Fibroblast of lung (primary cell): ENCODE measurements at regions not wholly inside any gene's neighbourhood (a gene's known extent, or its start where the extent isn't known, plus 50 kb on each side); places are given as distances from the start of the nearest gene placed in this dataset.

ENCODE experiments used
- EZH2 ChIP-seq: IDR thresholded peaks from 2 replicates; pipeline ENCODE4 v1.5.1; 2012; ENCODE audit warnings: low read length, control low read depth, mild to moderate bottlenecking; ENCODE audit errors: missing control alignments
- TF ChIP-seq, protein P1 (sequence below), 2 donors: IDR thresholded peaks in 1 of 2; conservative IDR thresholded peaks in 1 of 2; 1 replicate in 1 of 2; 2 replicates in 1 of 2; pipeline ENCODE4 v1.5.1; 2011 to 2012; ENCODE audit warnings: low read length in 2 of 2, control low read depth in 1 of 2, inconsistent platforms in 1 of 2, low read depth in 1 of 2, mild to moderate bottlenecking in 1 of 2

DNA sequence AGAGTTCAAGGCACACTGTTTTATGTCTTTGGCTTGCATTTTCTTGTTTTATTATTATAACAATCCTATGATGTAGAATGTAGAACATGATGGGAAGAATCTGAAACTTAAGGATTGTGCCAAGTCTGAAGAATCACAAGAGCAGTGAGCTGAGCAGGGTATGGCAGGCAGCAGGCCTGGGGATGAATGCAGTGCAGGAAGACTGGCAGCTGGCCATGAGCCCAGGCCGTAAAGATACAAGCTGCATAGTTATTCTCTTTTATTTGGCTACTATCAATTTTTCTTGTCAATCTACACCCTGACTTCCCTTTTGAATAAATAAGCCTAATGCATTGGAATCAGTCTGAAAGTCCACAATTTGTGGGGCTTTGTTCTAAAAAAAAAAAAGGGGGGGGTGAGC is 89.6 kb upstream of the ARPP21 start:
- TF ChIP-seq, protein P1, sequence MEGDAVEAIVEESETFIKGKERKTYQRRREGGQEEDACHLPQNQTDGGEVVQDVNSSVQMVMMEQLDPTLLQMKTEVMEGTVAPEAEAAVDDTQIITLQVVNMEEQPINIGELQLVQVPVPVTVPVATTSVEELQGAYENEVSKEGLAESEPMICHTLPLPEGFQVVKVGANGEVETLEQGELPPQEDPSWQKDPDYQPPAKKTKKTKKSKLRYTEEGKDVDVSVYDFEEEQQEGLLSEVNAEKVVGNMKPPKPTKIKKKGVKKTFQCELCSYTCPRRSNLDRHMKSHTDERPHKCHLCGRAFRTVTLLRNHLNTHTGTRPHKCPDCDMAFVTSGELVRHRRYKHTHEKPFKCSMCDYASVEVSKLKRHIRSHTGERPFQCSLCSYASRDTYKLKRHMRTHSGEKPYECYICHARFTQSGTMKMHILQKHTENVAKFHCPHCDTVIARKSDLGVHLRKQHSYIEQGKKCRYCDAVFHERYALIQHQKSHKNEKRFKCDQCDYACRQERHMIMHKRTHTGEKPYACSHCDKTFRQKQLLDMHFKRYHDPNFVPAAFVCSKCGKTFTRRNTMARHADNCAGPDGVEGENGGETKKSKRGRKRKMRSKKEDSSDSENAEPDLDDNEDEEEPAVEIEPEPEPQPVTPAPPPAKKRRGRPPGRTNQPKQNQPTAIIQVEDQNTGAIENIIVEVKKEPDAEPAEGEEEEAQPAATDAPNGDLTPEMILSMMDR (conservative IDR thresholded peaks at IDR 0.05 in 1 of 2, IDR thresholded peaks at IDR 0.05 in 1 of 2; ENCODE audit: low read depth in 1 of 2, low read length in 2 of 2) = no peak
- no peak for TF ChIP-seq EZH2
